GM19397 (cell line): ENCODE measurements at regions not wholly inside any gene's neighbourhood (a gene's known extent, or its start where the extent isn't known, plus 50 kb on each side); places are given as distances from the start of the nearest gene placed in this dataset.

Source experiments
- ATAC-seq: cut with Tn5 transposase; IDR thresholded peaks from one replicate; pipeline ENCODE4 v1.9.1; 2021; ENCODE audit warnings: mild to moderate bottlenecking, moderate library complexity; ENCODE audit not compliant: unreplicated experiment

- no peak for ATAC-seq
These were observed 144.1 kb downstream of the RPAP3 start for GRCh38 chr12:47561746-47562145.

GRCh38 chr12:47560415-47560814, 145.4 kb downstream of the RPAP3 start:
- no peak for ATAC-seq

- no peak for ATAC-seq
These were observed 147.0 kb downstream of the RPAP3 start for GRCh38 chr12:47558625-47559345.

- no peak for ATAC-seq
These were observed 148.4 kb downstream of the RPAP3 start for GRCh38 chr12:47557386-47557785.

- ATAC-seq = no peak
These were observed 149.4 kb downstream of the RPAP3 start for GRCh38 chr12:47556261-47557030.

GRCh38 chr12:47554046-47554653, 151.7 kb downstream of the RPAP3 start:
- ATAC-seq = no peak

GRCh38 chr12:47553266-47553665, 152.6 kb downstream of the RPAP3 start:
- no peak for ATAC-seq

- ATAC-seq = no peak
These were observed 154.4 kb downstream of the RPAP3 start for GRCh38 chr12:47551426-47551851.

- ATAC-seq = no peak
These were observed 156.6 kb downstream of the RPAP3 start for GRCh38 chr12:47549258-47549657.

- no peak for ATAC-seq
These were observed 157.4 kb downstream of the RPAP3 start for GRCh38 chr12:47548401-47548800.

- ATAC-seq = no peak
These were observed 158.8 kb downstream of the RPAP3 start for GRCh38 chr12:47547077-47547476.

- no peak for ATAC-seq
These were observed 159.8 kb downstream of the RPAP3 start for GRCh38 chr12:47545938-47546609.

- ATAC-seq = no peak
These were observed 171.1 kb downstream of the RPAP3 start for GRCh38 chr12:47534695-47535094.

- ATAC-seq = no peak
These were observed 175.8 kb downstream of the RPAP3 start for GRCh38 chr12:47530050-47530449.

GRCh38 chr12:47527816-47528215, 178.0 kb downstream of the RPAP3 start:
- no peak for ATAC-seq

GRCh38 chr12:47520029-47520428, 185.8 kb downstream of the RPAP3 start:
- ATAC-seq = no peak

- ATAC-seq = no peak
These were observed 188.7 kb downstream of the RPAP3 start for GRCh38 chr12:47517122-47517521.

GRCh38 chr12:47509398-47509851, 196.4 kb downstream of the RPAP3 start:
- ATAC-seq = no peak

GRCh38 chr12:47507221-47507620, 198.6 kb downstream of the RPAP3 start:
- ATAC-seq = no peak

- ATAC-seq = no peak
These were observed 200.9 kb downstream of the RPAP3 start for GRCh38 chr12:47504775-47505446.

GRCh38 chr12:47493801-47494200, 212.0 kb downstream of the RPAP3 start:
- ATAC-seq = no peak
